Smooth muscle cell (in vitro differentiated cells): ENCODE measurements at regions not wholly inside any gene's neighbourhood (a gene's known extent, or its start where the extent isn't known, plus 50 kb on each side); places are given as distances from the start of the nearest gene placed in this dataset.

ENCODE experiments used
- DNase-seq: peaks from one replicate; lab custom pipeline; 2025; ENCODE audit not compliant: unreplicated experiment; lab: John Stamatoyannopoulos, UW
- H2AFZ ChIP-seq: fragments of 200-600 bp; sonication (generic); 2 replicates; pipeline ENCODE4 v1.6.0; 2016; ENCODE audit warnings: antibody characterized with exemption, low read depth, mild to moderate bottlenecking
- H3F3A ChIP-seq: fragments of 200-600 bp; sonication (generic); 2 replicates; pipeline ENCODE4 v1.6.0; 2017; ENCODE audit warnings: antibody characterized with exemption, low read depth
- H3K27ac ChIP-seq: fragments of 200-600 bp; sonication (generic); 2 replicates; pipeline ENCODE4 v1.5.1; 2016; ENCODE audit warnings: low read depth, mild to moderate bottlenecking
- H3K27me3 ChIP-seq: fragments of 200-600 bp; sonication (generic); 2 replicates; pipeline ENCODE4 v1.6.1; 2016; ENCODE audit warnings: low read depth, mild to moderate bottlenecking
- H3K36me3 ChIP-seq: fragments of 200-600 bp; sonication (generic); 2 replicates; pipeline ENCODE4 v1.5.1; 2016; ENCODE audit warnings: low read depth
- H3K4me1 ChIP-seq: fragments of 200-600 bp; sonication (generic); 2 replicates; pipeline ENCODE4 v1.5.1; 2016; ENCODE audit warnings: low read depth
- H3K4me2 ChIP-seq: fragments of 200-600 bp; sonication (generic); 2 replicates; pipeline ENCODE4 v1.6.0; 2016; ENCODE audit warnings: mild to moderate bottlenecking
- H3K4me3 ChIP-seq: fragments of 200-600 bp; sonication (generic); 2 replicates; pipeline ENCODE4 v1.5.1; 2016; ENCODE audit warnings: mild to moderate bottlenecking
- H3K79me2 ChIP-seq: fragments of 200-600 bp; sonication (generic); 2 replicates; pipeline ENCODE4 v1.6.0; 2016; ENCODE audit warnings: low read depth, mild to moderate bottlenecking
- H3K9ac ChIP-seq: fragments of 200-600 bp; sonication (generic); 2 replicates; pipeline ENCODE4 v1.6.0; 2016; ENCODE audit warnings: low read depth
- H3K9me3 ChIP-seq: fragments of 200-600 bp; sonication (generic); replicated peaks from 2 replicates; pipeline ENCODE4 v1.5.1; 2016; ENCODE audit warnings: low read depth
- H4K20me1 ChIP-seq: fragments of 200-600 bp; sonication (generic); 2 replicates; pipeline ENCODE4 v1.6.0; 2016; ENCODE audit warnings: low read depth
- WGBS: methylation state at CpG from one replicate; pipeline ENCODE4 v1.1.7; 2016; ENCODE audit warnings: low lambda C conversion rate; 5-methylcytosine and 5-hydroxymethylcytosine counted together
- TF ChIP-seq, protein P1 (sequence below): fragments of 200-600 bp; sonication (generic); IDR thresholded peaks from 2 replicates; pipeline ENCODE4 v1.5.1; 2017; ENCODE audit warnings: borderline replicate concordance, mild to moderate bottlenecking, antibody characterized with exemption; ENCODE audit not compliant: insufficient read depth, poor library complexity, severe bottlenecking

DNA sequence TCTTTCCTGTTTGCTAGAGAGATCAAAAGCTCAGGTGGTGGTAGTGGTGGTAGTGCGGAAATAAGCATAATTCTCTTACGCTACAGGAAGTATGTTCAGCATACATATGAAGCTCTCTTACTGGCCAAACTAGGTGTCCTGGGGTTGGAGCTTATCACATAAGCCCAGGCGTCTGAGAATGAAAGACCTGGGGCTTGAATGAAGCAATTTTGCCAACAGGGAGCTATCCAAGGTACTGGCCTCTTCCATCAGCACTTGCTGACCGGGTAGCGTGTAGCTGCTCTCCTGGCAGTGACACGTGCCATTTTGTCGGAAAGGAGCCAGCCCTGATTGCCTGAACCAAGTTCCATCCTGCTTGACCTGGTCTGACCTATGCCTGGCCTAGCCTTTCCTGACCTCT lies 65.9 kb upstream of the HPF1 start:
- Histone ChIP-seq H3K27ac (no peak overlapping the region), H3K27me3 (no peaks in the 10 kb centered on the region), H2AFZ (no peak overlapping the region), H3K9ac (no peak overlapping the region), H3K4me2 (no peak overlapping the region), H3K4me1 (no peaks in the 10 kb centered on the region), H3K9me3 (no peaks in the 10 kb centered on the region), H3K36me3 (no peaks in the 10 kb centered on the region), H4K20me1 (no peaks in the 10 kb centered on the region), H3K4me3 (no peak overlapping the region), H3K79me2 (no peaks in the 10 kb centered on the region), H3F3A (no peaks in the 10 kb centered on the region)
- peak; percentile 1 for DNase-seq
- TF ChIP-seq, protein P1, sequence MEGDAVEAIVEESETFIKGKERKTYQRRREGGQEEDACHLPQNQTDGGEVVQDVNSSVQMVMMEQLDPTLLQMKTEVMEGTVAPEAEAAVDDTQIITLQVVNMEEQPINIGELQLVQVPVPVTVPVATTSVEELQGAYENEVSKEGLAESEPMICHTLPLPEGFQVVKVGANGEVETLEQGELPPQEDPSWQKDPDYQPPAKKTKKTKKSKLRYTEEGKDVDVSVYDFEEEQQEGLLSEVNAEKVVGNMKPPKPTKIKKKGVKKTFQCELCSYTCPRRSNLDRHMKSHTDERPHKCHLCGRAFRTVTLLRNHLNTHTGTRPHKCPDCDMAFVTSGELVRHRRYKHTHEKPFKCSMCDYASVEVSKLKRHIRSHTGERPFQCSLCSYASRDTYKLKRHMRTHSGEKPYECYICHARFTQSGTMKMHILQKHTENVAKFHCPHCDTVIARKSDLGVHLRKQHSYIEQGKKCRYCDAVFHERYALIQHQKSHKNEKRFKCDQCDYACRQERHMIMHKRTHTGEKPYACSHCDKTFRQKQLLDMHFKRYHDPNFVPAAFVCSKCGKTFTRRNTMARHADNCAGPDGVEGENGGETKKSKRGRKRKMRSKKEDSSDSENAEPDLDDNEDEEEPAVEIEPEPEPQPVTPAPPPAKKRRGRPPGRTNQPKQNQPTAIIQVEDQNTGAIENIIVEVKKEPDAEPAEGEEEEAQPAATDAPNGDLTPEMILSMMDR = no peak
- WGBS = 54% methylated on average over 7 of the region's 7 CpGs

DNA sequence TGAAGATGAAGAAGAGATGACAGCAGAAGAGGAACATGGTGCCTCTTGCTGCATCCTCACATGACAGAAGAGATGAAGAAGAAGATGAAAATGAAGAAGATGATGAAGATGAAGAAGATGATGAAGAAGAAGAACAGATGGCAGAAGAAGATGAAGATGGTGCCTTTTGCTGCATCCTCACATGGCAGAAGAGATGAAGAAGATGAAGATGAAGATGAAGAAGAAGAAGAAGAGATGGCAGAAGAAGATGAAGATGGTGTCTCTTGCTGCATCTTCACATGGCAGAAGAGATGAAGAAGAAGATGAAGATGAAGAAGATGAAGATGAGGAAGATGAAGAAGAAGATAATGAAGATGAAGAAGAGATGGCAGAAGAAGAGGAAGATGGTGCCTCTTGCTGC lies 63.7 kb upstream of the HPF1 start:
- no peak overlapping the region for H3K9ac ChIP-seq
- no peaks in the 10 kb centered on the region for H4K20me1 ChIP-seq
- no peaks in the 10 kb centered on the region for H3K9me3 ChIP-seq
- TF ChIP-seq, protein P1 = no peak
- H3K4me1 ChIP-seq = no peaks in the 10 kb centered on the region
- peaks cover 5% of the 10 kb centered on the region for H3K27me3 ChIP-seq
- H3K79me2 ChIP-seq = no peaks in the 10 kb centered on the region
- no peaks in the 10 kb centered on the region for H3K36me3 ChIP-seq
- no peak overlapping the region for H2AFZ ChIP-seq
- no peak for DNase-seq
- H3K27ac ChIP-seq = no peak overlapping the region
- H3K4me3 ChIP-seq = no peak overlapping the region
- H3K4me2 ChIP-seq = no peak overlapping the region
- no peaks in the 10 kb centered on the region for H3F3A ChIP-seq

DNA sequence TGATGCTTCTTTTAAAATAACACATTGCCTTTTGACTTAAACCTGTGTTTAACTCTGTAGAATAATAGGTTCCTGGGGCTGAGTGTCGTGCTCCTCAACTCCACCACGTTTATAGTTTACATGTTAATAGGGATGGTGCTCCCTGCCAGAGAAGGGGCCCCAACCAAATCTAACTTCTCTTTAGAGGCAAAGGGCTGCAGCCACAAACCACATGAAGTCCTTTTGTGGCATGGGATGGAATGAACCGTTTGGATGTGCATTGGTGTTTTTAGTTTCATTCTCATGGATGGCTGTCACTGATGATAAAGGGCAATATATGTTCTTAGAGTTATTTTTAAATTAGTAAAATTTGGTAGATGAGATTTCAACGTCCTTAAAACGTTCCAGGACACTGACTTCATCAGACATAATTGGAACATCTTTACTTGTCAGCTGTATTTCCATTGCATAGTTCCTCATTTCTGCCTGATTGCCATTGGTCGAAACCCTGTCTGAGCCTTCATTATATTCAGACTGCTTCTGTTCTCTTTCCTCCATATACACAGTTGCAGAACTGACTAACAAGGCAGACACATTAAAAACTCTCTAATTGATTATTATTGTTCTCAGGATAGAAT lies 60.4 kb upstream of the HPF1 start:
- Histone ChIP-seq H3K4me2 (no peak overlapping the region), H3K4me1 (no peaks in the 10 kb centered on the region), H4K20me1 (no peaks in the 10 kb centered on the region), H3K79me2 (no peaks in the 10 kb centered on the region), H3K9me3 (no peaks in the 10 kb centered on the region), H3F3A (no peaks in the 10 kb centered on the region), H3K36me3 (no peaks in the 10 kb centered on the region), H3K27me3 (peaks cover 9% of the 10 kb centered on the region), H3K27ac (no peak overlapping the region), H3K9ac (no peak overlapping the region), H2AFZ (no peak overlapping the region), H3K4me3 (no peak overlapping the region)
- WGBS = 68% methylated on average over 6 of the region's 6 CpGs
- DNase-seq = no peak
- TF ChIP-seq, protein P1 = no peak

DNA sequence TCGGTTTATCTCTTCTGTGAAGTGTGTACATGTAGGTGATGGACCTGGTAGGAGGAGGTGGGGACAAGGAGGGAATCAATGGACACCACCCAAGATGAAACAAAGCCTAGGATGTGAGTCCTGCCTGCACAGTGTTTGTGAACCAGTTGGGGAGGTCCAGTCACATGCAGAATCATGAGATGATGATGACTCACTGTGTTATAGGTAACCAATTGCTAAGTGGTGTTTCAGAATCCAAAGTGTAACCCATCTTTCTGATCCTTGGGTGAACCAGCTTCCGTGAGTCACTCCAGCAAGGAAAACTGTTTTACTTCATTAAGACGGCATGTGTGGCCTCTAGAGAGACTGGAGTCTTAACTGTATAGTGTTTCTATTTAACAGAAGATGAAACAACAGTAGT lies 57.9 kb upstream of the HPF1 start:
- H3K9ac ChIP-seq = no peak overlapping the region

More for the DNA sequence above, 57.9 kb upstream of the HPF1 start:
- Histone ChIP-seq H3F3A (no peaks in the 10 kb centered on the region), H3K4me3 (no peak overlapping the region), H3K27ac (no peak overlapping the region), H4K20me1 (no peaks in the 10 kb centered on the region), H3K27me3 (peaks cover 9% of the 10 kb centered on the region), H3K79me2 (no peaks in the 10 kb centered on the region), H3K36me3 (no peaks in the 10 kb centered on the region), H3K9me3 (no peaks in the 10 kb centered on the region), H3K4me2 (no peak overlapping the region), H3K4me1 (no peaks in the 10 kb centered on the region), H2AFZ (no peak overlapping the region)
- WGBS = 55% methylated on average over 3 of the region's 3 CpGs
- DNase-seq = no peak
- TF ChIP-seq, protein P1 = no peak
